ENCODE measurements at regions not wholly inside any gene's neighbourhood (a gene's known extent, or its start where the extent isn't known, plus 50 kb on each side); places are given as distances from the start of the nearest gene placed in this dataset.

DNA sequence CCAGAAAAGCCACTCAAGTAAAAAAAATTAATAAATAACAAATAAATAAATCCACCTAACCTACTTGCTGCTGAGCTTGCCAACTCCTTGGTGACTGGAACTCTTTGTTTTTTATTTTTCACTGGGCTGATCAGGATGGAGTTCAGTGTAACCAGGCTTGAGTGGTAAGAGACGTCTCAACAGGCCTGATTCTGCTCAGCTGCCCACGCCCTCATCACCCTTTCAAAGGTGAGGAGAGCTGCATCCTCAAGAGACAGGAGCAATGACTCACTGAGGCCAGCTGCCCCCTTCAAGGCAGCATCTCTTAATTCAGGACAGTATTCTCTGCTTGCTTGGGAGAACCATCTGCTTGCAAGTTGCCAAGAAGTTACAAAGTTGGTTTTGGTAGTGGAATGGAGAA is 111.9 kb upstream of the CPM start:
- Histone ChIP-seq H3K36me3 (ENCODE audit: low read depth) (no peaks in the 10 kb centered on the region), H3K79me2 (ENCODE audit: low read depth) (no peaks in the 10 kb centered on the region), H3K27me3 (ENCODE audit: insufficient read depth, low read depth) (no peaks in the 10 kb centered on the region), H2AFZ (no peak overlapping the region), H3K4me1 (replicated peaks; ENCODE audit: insufficient read depth) (no peaks in the 10 kb centered on the region), H3K4me3 (no peak overlapping the region), H3K4me2 (no peak overlapping the region), H3K9me3 (ENCODE audit: insufficient read depth, low read depth) (no peaks in the 10 kb centered on the region), H3K27ac (no peak overlapping the region), H3F3A (ENCODE audit: insufficient read depth, low read depth) (no peaks in the 10 kb centered on the region), H4K20me1 (ENCODE audit: insufficient read depth) (no peaks in the 10 kb centered on the region), H3K9me2 (ENCODE audit: insufficient read depth) (no peaks in the 10 kb centered on the region)
- BruUV-seq (replicated peaks): no TSS peak
- no peak for TF ChIP-seq CTCF (conservative IDR thresholded peaks at IDR 0.05)
- no peak for TF ChIP-seq EZH2 (IDR thresholded peaks at IDR 0.05; ENCODE audit: low read depth)
- CTCF ChIA-PET: no interaction called here
- no peak for DNase-seq
- POLR2A ChIA-PET (ENCODE audit: unreplicated experiment): no interaction called here
- intact Hi-C loops (cut with micrococcal nuclease; ENCODE audit: unreplicated experiment): no loop called here

DNA sequence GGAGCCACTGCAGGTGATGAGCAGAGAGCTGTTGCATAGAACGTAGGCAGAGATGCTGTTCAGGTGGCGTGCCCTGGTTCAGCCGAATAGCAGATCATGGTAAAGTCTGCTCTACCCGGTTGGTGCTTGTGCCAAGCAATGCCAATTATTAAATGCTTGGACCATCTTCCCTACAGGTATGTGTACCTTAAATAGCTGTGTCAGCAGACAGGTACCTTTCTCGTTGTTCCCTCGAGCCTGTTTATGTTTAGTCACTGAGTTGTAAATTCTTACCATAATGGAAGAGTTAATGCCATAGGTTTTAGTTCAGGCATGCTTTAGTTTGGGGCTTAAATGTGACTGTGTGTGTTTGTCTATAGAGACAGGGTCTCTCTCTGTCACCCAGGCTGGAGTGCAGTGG is 112.5 kb upstream of the CPM start:
- Histone ChIP-seq H3F3A (ENCODE audit: insufficient read depth, low read depth) (no peaks in the 10 kb centered on the region), H4K20me1 (ENCODE audit: insufficient read depth) (no peaks in the 10 kb centered on the region), H3K79me2 (ENCODE audit: low read depth) (no peaks in the 10 kb centered on the region), H2AFZ (no peak overlapping the region), H3K4me3 (no peak overlapping the region), H3K4me2 (no peak overlapping the region), H3K36me3 (ENCODE audit: low read depth) (no peaks in the 10 kb centered on the region), H3K4me1 (replicated peaks; ENCODE audit: insufficient read depth) (no peaks in the 10 kb centered on the region), H3K27ac (no peak overlapping the region), H3K9me2 (ENCODE audit: insufficient read depth) (no peaks in the 10 kb centered on the region), H3K27me3 (ENCODE audit: insufficient read depth, low read depth) (no peaks in the 10 kb centered on the region), H3K9me3 (ENCODE audit: insufficient read depth, low read depth) (no peaks in the 10 kb centered on the region)
- no peak for DNase-seq
- POLR2A ChIA-PET (ENCODE audit: unreplicated experiment): no interaction called here
- TF ChIP-seq CTCF (conservative IDR thresholded peaks at IDR 0.05) (no peak), EZH2 (IDR thresholded peaks at IDR 0.05; ENCODE audit: low read depth) (no peak)
- no TSS peak for BruUV-seq (replicated peaks)
- CTCF ChIA-PET: no interaction called here
- intact Hi-C loops (cut with micrococcal nuclease; ENCODE audit: unreplicated experiment): no loop called here

DNA sequence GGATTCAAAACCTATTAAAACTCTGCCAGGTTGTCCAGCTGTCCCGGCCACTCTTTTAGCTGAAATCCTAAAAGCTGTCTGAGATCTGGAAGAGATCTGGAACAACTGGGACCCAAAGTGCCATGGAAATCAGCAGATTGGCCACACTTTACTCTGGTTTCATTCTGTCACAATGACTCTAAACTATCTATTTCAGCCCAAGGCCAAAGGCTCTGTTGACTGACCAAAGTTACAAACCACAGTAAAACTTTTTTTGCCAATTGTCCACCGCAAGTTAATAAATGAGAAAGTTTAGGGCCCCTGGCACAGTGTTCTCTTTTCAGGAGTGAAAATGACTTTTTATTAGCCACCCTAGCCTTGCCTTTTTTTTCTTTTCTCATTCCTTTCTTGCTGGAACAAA is 113.4 kb upstream of the CPM start:
- intact Hi-C loops (cut with micrococcal nuclease; ENCODE audit: unreplicated experiment): no loop called here
- Histone ChIP-seq H3K27me3 (ENCODE audit: insufficient read depth, low read depth) (no peaks in the 10 kb centered on the region), H3K4me3 (no peak overlapping the region), H2AFZ (no peak overlapping the region), H3K9me3 (ENCODE audit: insufficient read depth, low read depth) (no peaks in the 10 kb centered on the region), H3K36me3 (ENCODE audit: low read depth) (no peaks in the 10 kb centered on the region), H4K20me1 (ENCODE audit: insufficient read depth) (no peaks in the 10 kb centered on the region), H3K9me2 (ENCODE audit: insufficient read depth) (no peaks in the 10 kb centered on the region), H3F3A (ENCODE audit: insufficient read depth, low read depth) (no peaks in the 10 kb centered on the region), H3K27ac (no peak overlapping the region), H3K4me1 (replicated peaks; ENCODE audit: insufficient read depth) (no peaks in the 10 kb centered on the region), H3K79me2 (ENCODE audit: low read depth) (no peaks in the 10 kb centered on the region), H3K4me2 (no peak overlapping the region)
- no TSS peak for BruUV-seq (replicated peaks)
- TF ChIP-seq CTCF (conservative IDR thresholded peaks at IDR 0.05) (no peak), EZH2 (IDR thresholded peaks at IDR 0.05; ENCODE audit: low read depth) (no peak)
- POLR2A ChIA-PET (ENCODE audit: unreplicated experiment): interaction anchor here (0.6 kb wide), 1 partner anchor 611 kb away, joined by 3 read pairs; no protein-coding TSS in a partner anchor
- no peak for DNase-seq
- CTCF ChIA-PET: no interaction called here

Data from PC-9 (cell line).